IPS DF 6.9 (cell line): ENCODE measurements at regions not wholly inside any gene's neighbourhood (a gene's known extent, or its start where the extent isn't known, plus 50 kb on each side); places are given as distances from the start of the nearest gene placed in this dataset.

Source experiments
- DNase-seq: peaks from one replicate; pipeline ENCODE4 v3.0.0-alpha.2; 2013; ENCODE audit warnings: low read depth, low spot score
- H3K27ac ChIP-seq: one replicate; pipeline ENCODE4 v1.5.1; 2013; ENCODE audit warnings: low read length, control low read depth
- H3K27me3 ChIP-seq: 2 replicates; pipeline ENCODE4 v1.6.1; 2013; ENCODE audit warnings: mild to moderate bottlenecking, low read length; ENCODE audit not compliant: control insufficient read depth, insufficient read depth
- H3K36me3 ChIP-seq: 2 replicates; pipeline ENCODE4 v1.6.1; 2013; ENCODE audit warnings: low read length; ENCODE audit not compliant: control insufficient read depth, insufficient read depth
- H3K4me1 ChIP-seq: 2 replicates; pipeline ENCODE4 v1.6.1; 2013; ENCODE audit warnings: low read length; ENCODE audit not compliant: control insufficient read depth, insufficient read depth
- H3K4me3 ChIP-seq: 2 replicates; pipeline ENCODE4 v1.5.1; 2013; ENCODE audit warnings: mild to moderate bottlenecking, low read length
- H3K9me3 ChIP-seq: 2 replicates; pipeline ENCODE4 v1.6.1; 2013; ENCODE audit warnings: low read length, inconsistent platforms; ENCODE audit not compliant: control insufficient read depth, insufficient read depth
- WGBS: extraction: QIAGEN DNeasy Blood & Tissue Kit; methylation state at CpG from one replicate; pipeline ENCODE4 v1.1.7; 2013; ENCODE audit warnings: mixed read lengths, missing lambda C conversion rate; ENCODE audit not compliant: insufficient read length, insufficient coverage; 5-methylcytosine and 5-hydroxymethylcytosine counted together

DNA sequence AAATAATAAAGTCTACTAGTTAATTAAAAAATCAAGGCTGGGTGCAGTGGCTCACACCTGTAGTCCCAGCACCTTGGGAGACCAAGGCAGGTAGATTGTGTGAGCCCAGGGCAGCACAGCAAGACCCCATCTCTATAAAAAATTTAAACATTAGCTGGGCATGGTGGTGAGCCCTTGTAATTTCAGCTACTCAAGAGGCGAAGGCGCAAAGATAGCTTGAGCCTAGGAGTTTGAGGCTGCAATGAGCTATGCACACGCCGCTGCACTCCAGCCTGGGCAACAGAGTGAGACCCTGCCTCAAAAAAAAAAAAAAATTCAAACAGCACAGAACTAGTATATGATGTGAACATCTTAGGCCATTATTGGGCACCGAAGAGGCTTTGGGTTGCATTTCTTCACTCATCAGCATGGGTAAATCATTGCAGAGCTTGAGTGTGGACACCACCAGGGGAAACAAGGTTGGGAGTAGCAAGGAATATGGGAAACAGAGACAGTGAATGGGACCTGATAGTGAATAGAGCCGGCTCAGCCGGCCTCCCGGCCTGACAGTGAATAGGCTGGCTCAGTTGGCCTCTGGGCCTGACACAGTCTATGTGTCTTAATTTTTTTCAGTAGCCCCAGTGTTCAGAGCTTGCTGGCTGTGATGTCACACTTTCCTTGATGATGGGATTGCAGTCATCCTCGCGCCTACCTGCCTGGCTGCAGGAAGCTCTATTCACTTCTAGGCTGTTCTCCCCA is 89.1 kb upstream of the ERRFI1 start:
- H3K9me3 ChIP-seq, result no peaks in the 10 kb centered on the region
- DNase-seq, result no peak
- no peaks in the 10 kb centered on the region for H3K36me3 ChIP-seq
- H3K27me3 ChIP-seq, result no peaks in the 10 kb centered on the region
- no CpG with 5 or more reads among the region's 10 CpGs for WGBS
- no peaks in the 10 kb centered on the region for H3K4me1 ChIP-seq
- H3K4me3 ChIP-seq, result no peak overlapping the region
- H3K27ac ChIP-seq, result no peak overlapping the region

DNA sequence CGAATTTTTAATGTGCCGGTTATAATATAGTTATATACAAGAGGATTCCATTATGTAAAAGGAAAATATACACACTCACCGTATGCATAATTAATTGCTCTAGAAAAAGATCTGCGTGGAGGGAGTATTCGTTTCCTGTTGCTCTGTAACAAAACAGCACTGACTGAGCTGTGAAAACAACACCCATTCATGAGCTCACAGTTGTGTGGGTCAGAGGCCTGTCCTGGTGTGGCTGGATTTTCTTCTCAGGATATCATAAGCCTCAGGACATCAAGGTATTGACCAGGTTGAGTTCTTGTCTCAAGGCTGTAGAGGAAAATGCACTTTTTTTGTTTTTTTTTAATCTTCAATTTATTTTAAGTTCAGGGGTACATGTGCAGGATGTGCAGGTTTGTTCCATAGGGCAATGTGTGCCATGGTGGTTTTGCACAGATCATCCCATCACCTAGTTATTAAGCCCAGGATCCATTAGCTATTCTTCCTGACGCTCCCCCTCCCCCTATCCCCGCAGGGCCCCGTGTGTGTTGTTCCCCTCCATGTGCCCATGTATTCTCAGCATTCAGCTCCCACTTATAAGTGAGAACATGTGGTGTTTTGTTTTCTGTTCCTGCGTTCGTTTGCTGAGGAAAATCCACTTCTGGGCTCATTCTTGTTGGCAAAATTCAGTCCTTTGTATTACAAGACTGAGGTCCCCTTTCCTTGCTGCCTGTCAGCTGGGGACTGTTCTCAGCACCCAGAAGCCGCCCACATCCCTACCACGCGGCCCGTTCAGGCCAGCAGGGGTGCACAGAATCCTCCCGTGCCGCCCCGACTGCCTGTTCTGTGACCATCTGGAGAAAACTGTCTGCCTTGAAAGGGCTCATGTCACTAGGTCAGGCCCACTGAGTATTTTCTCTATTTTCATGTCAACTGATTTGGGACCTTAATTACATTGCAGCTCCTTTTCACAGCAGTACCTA is 87.4 kb upstream of the ERRFI1 start:
- H3K36me3 ChIP-seq, result no peaks in the 10 kb centered on the region
- no peaks in the 10 kb centered on the region for H3K27me3 ChIP-seq
- H3K9me3 ChIP-seq, result no peaks in the 10 kb centered on the region
- WGBS, result no CpG with 5 or more reads among the region's 17 CpGs
- DNase-seq, result no peak
- no peak overlapping the region for H3K4me3 ChIP-seq
- no peak overlapping the region for H3K27ac ChIP-seq
- H3K4me1 ChIP-seq, result no peaks in the 10 kb centered on the region

DNA sequence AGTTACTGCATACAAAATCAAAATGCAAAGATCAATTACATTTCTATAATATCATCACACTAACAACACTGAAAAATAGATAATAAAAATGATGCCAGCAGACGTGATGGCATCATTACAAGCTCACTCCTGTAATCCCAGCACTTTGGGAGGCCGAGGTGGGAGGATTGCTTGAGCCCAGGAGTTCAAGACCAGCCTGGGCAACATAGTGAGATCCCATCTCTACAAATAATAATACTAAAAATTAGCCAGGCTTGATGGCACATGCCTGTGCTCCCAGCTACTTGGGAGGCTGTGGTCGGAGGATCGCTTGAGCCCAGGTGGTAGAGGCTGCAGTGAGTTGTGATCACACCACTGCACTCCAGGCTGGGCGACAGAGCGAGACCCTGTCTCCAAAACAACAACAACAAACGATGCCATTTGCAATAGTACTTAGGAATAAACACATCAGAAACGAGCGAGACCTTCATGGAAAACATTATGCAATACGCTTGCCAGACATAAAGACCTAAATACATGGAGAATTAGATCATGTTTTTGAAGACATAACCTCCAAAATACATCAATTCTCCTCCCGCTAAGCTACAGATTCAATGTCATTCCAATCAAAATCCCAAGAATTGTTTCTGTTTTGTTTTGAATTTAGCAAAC is 86.6 kb upstream of the ERRFI1 start:
- Histone ChIP-seq H3K27ac (no peak overlapping the region), H3K36me3 (no peaks in the 10 kb centered on the region), H3K9me3 (no peaks in the 10 kb centered on the region), H3K4me1 (no peaks in the 10 kb centered on the region), H3K4me3 (no peak overlapping the region), H3K27me3 (no peaks in the 10 kb centered on the region)
- no CpG with 5 or more reads among the region's 11 CpGs for WGBS
- DNase-seq, result no peak

DNA sequence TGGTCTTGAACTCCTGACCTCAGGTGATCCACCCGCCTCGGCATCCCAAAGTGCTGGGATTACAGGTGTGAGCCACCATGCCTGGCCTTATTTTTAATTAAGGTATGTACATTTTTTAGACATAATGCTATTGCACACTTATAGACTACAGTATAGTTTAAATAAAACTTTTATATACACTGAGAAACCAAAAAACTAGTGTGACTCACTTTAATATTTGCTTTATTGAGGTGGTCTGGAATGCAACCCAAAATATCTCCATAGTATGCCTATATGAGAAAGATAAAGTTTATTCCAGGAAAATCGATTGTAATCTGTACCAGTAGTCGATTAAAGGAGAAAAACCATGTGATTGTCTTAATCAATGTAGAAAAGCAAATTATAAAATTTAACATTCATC is 85.5 kb upstream of the ERRFI1 start:
- DNase-seq, result no peak
- Histone ChIP-seq H3K36me3 (no peaks in the 10 kb centered on the region), H3K27me3 (no peaks in the 10 kb centered on the region), H3K27ac (no peak overlapping the region), H3K4me3 (no peak overlapping the region), H3K4me1 (peaks cover 1% of the 10 kb centered on the region; the same call in 1 of the 2 replicates), H3K9me3 (no peaks in the 10 kb centered on the region)
- no CpG with 5 or more reads among the region's 4 CpGs for WGBS

DNA sequence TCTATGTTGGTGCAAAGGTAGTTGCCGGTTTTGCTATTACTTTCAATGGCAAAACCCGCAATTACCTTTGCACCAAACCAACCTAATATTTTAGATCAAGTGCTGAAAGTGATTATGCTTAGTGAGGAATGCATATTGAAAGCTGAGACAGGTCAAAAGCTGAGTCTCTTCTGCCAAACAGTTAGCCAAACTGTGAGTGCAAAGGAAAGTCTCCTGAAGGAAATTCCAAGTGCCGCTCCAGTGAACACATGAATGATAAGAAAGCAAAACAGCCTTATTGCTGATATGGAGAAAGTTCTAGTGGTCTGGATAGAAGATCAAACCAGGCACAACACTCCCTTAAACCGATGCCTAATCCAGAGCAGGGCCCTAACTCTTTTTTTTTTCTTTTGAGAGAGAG is 83.1 kb upstream of the ERRFI1 start:
- peaks cover 1% of the 10 kb centered on the region; the same call in 1 of the 2 replicates for H3K4me1 ChIP-seq
- WGBS, result no CpG with 5 or more reads among the region's 4 CpGs
- no peaks in the 10 kb centered on the region for H3K27me3 ChIP-seq
- H3K9me3 ChIP-seq, result no peaks in the 10 kb centered on the region
- H3K36me3 ChIP-seq, result no peaks in the 10 kb centered on the region
- H3K27ac ChIP-seq, result no peak overlapping the region
- DNase-seq, result no peak
- H3K4me3 ChIP-seq, result no peak overlapping the region

DNA sequence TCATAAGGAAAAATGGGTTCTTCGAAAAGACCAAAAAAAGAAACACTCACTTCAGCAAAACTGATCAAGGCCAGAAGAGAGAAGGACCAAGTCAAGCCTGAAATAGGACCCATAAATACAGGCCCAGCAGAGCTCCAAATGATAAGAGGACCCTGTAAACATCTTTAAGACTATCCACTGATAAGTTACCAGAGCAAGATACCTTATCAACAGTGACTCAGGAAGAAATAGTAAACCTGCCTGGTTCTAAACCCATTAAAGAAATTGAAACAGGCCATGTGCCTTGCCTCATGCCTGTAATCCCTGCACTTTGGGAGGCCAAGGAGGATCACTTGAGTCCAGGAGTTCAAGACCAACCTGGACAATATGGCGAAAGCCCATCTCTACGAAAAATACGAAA is 81.8 kb upstream of the ERRFI1 start:
- WGBS, result no CpG with 5 or more reads among the region's 4 CpGs
- Histone ChIP-seq H3K27ac (no peak overlapping the region), H3K9me3 (no peaks in the 10 kb centered on the region), H3K27me3 (no peaks in the 10 kb centered on the region), H3K4me3 (no peak overlapping the region), H3K4me1 (peaks cover 1% of the 10 kb centered on the region; the same call in 1 of the 2 replicates), H3K36me3 (no peaks in the 10 kb centered on the region)
- no peak for DNase-seq

DNA sequence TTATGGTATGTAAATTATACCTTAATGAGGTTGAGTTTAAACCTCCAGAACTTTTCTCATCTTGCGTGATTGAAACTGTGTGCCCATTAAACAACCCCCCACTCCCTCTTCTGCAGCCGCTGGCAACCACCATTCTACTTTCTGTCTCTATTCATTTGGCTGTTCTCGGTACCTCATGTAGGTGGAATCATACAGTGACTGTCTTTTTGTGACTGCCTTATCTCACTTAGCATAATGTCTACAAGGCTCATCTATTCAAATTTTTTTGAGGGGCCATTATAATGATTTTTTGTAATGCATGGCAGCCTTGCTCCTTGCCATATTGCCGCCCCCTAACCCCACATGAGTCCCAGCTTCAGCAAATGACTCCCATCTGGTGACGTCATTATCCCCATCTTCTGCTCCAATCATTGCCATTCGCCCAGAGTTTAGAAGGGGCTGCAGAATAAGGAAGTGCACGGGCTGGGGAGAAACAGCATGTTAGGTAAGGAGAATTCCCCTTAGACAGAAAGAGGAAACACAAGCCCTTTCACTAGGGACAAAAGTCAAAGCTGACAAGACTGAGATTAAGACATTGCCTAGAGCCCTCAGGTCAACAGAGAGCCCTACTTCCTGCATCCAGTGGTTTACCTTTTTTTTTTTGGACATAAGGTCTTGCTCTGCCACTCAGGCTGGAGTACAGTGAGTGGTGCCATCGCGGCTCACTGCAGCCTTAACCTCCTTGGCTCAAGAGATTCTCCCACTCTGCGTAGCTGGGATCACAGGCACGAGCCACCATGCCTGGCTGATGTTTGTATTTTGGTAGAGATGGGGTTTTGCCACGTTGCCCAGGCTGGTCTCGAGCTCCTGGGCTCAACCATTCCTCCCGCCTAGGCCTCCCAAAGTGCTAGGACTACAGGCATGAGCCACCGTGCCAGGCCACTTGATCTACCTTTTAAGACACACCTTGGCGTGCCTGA is 78.4 kb upstream of the ERRFI1 start:
- H3K27ac ChIP-seq, result no peak overlapping the region

DNA sequence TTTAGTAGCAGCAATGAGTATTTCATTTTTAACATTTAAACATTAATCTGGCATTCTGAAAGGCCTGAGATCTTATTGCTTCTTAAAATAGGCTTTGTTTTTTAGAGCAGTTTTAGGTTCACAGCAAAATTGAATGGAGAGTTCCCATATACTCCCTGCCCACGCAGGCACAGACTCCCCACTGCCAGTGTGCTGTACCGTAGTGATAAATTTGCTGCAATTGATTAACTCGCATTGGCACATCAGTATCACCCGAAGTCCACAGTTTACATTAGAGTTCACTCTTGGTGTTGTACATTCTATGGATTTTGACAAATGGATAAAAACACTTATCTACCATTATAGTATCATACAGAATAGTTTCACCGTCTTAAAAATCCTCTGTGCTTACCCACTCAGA is 71.8 kb upstream of the ERRFI1 start:
- Histone ChIP-seq H3K4me1 (no peaks in the 10 kb centered on the region), H3K4me3 (no peak overlapping the region), H3K9me3 (no peaks in the 10 kb centered on the region), H3K27me3 (no peaks in the 10 kb centered on the region), H3K36me3 (no peaks in the 10 kb centered on the region), H3K27ac (no peak overlapping the region)
- no CpG with 5 or more reads among the region's 5 CpGs for WGBS
- no peak for DNase-seq

More for the DNA sequence above, 78.4 kb upstream of the ERRFI1 start:
- Histone ChIP-seq H3K4me1 (peaks cover 1% of the 10 kb centered on the region; the same call in 1 of the 2 replicates), H3K9me3 (no peaks in the 10 kb centered on the region), H3K4me3 (no peak overlapping the region), H3K27me3 (no peaks in the 10 kb centered on the region), H3K36me3 (no peaks in the 10 kb centered on the region)
- no peak for DNase-seq
- WGBS, result no CpG with 5 or more reads among the region's 16 CpGs

DNA sequence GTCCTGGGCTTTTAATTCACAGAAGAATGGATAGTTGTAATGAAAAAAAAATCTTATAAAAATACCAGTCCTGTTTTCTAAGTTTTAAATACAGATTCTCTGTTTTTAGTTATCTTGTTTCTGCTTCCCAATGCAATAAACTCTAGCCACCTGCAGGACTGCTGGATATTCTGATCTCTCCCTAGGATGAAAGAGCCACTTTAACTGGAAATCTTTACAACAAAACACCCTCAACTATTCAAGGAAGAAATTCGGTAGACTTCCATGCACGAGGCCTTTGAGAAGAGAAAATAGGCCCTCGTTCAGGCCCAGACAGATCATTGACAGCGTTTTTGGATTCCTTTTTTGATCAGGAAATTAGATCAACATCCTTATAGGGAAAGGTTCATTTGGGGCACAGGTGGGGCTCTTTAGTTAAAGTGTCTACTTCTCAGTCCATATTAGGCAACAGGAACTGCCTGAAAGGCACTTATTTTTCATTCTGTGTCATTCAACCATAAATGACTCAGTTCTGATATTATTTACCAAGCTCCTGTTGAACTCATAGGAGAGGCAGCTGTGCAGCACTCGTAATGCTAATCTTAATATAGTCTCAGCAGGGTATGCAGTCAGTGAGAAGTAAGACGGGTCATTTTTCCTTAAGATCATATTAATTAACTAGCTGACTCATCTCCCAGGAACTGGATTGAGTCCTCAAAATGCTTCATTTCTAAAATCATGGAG is 71.1 kb upstream of the ERRFI1 start:
- H3K36me3 ChIP-seq, result no peaks in the 10 kb centered on the region
- no peaks in the 10 kb centered on the region for H3K27me3 ChIP-seq
- no peaks in the 10 kb centered on the region for H3K9me3 ChIP-seq
- no peaks in the 10 kb centered on the region for H3K4me1 ChIP-seq
- no peak overlapping the region for H3K27ac ChIP-seq
- DNase-seq, result no peak
- no peak overlapping the region for H3K4me3 ChIP-seq
- WGBS, result no CpG with 5 or more reads among the region's 6 CpGs
